ENCODE measurements at regions not wholly inside any gene's neighbourhood (a gene's known extent, or its start where the extent isn't known, plus 50 kb on each side); places are given as distances from the start of the nearest gene placed in this dataset.

- TF ChIP-seq CTCF (IDR thresholded peaks at IDR 0.05; ENCODE audit: insufficient read depth, low read depth, low read length) (no peak), EZH2 (IDR thresholded peaks at IDR 0.05; ENCODE audit: insufficient read depth, low read length) (no peak)
These were observed 399.0 kb upstream of the MEF2C start for GRCh38 chr5:89281766-89282553.
